CD4-positive, alpha-beta T cell treated with Interleukin-15 for 1 hour (primary cell): ENCODE measurements at regions not wholly inside any gene's neighbourhood (a gene's known extent, or its start where the extent isn't known, plus 50 kb on each side); places are given as distances from the start of the nearest gene placed in this dataset.
"Not testable (repeated sequence)": the region's sequence is repeated elsewhere in the genome, so short reads cannot be mapped to it uniquely, and the experiment has no call there.

ENCODE experiments used
- DNase-seq: peaks from one replicate; pipeline ENCODE4 v3.0.0-alpha.2; 2020

GRCh38 chr6:11403035-11403601, 134.4 kb upstream of the TMEM170B start:
- no peak for DNase-seq

- DNase-seq = not testable (repeated sequence)
Observed at GRCh38 chr6:11402581-11402980, 135.0 kb upstream of the TMEM170B start.

GRCh38 chr6:11401954-11402353, 135.6 kb upstream of the TMEM170B start:
- not testable (repeated sequence) for DNase-seq

GRCh38 chr6:11398451-11399326, 138.9 kb upstream of the TMEM170B start:
- no peak for DNase-seq

GRCh38 chr6:11397622-11398450, 139.7 kb upstream of the TMEM170B start:
- DNase-seq = no peak

GRCh38 chr6:11396860-11397259, 140.7 kb upstream of the TMEM170B start:
- no peak for DNase-seq

- no peak for DNase-seq
Observed at GRCh38 chr6:11393713-11394627, 143.6 kb upstream of the TMEM170B start.

GRCh38 chr6:11392778-11393507, 144.6 kb upstream of the TMEM170B start:
- peak; percentile 42 for DNase-seq

GRCh38 chr6:11391934-11392777, 145.4 kb upstream of the TMEM170B start:
- no peak for DNase-seq

- DNase-seq = no peak
Observed at GRCh38 chr6:11389977-11390376, 147.6 kb upstream of the TMEM170B start.

GRCh38 chr6:11388983-11389944, 148.3 kb upstream of the TMEM170B start:
- no peak for DNase-seq

- no peak for DNase-seq
Observed at GRCh38 chr6:11387707-11388430, 149.7 kb upstream of the TMEM170B start.

GRCh38 chr6:11386726-11387125, 150.8 kb upstream of the TMEM170B start:
- no peak for DNase-seq

GRCh38 chr6:11386323-11386722, 151.2 kb upstream of the TMEM170B start:
- no peak for DNase-seq

GRCh38 chr6:11384531-11385309, 152.3 kb upstream of the NEDD9 start:
- DNase-seq = no peak

GRCh38 chr6:11381801-11382513, 149.5 kb upstream of the NEDD9 start:
- peak; percentile 86 for DNase-seq
